ENCODE measurements at regions not wholly inside any gene's neighbourhood (a gene's known extent, or its start where the extent isn't known, plus 50 kb on each side); places are given as distances from the start of the nearest gene placed in this dataset.

- no peaks in the 10 kb centered on the region for H3K27me3 ChIP-seq (ENCODE audit: insufficient read depth in 3 of 3, low read length in 2 of 3)
- TF ChIP-seq, protein P1, sequence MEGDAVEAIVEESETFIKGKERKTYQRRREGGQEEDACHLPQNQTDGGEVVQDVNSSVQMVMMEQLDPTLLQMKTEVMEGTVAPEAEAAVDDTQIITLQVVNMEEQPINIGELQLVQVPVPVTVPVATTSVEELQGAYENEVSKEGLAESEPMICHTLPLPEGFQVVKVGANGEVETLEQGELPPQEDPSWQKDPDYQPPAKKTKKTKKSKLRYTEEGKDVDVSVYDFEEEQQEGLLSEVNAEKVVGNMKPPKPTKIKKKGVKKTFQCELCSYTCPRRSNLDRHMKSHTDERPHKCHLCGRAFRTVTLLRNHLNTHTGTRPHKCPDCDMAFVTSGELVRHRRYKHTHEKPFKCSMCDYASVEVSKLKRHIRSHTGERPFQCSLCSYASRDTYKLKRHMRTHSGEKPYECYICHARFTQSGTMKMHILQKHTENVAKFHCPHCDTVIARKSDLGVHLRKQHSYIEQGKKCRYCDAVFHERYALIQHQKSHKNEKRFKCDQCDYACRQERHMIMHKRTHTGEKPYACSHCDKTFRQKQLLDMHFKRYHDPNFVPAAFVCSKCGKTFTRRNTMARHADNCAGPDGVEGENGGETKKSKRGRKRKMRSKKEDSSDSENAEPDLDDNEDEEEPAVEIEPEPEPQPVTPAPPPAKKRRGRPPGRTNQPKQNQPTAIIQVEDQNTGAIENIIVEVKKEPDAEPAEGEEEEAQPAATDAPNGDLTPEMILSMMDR (IDR thresholded peaks at IDR 0.05), result no peak
- DNase-seq (peak; percentile 29 to 64), ATAC-seq (peak; percentile 63 to 75 (median 72))
- H3K4me3 ChIP-seq, result no peak overlapping the region
- intact Hi-C loops (cut with DNase I), result no loop called here
- WGBS, 3 donors, result 28 to 51% (median 37%) methylated on average over 2 of the region's 2 CpGs
- peaks cover 9% of the 10 kb centered on the region for H3K4me1 ChIP-seq
- peak overlapping the region; percentile 71 for H3K27ac ChIP-seq
- peaks cover 13% of the 10 kb centered on the region for H3K9me3 ChIP-seq
- H3K36me3 ChIP-seq (ENCODE audit: insufficient read depth in 1 of 2, low read depth in 1 of 2), result no peaks in the 10 kb centered on the region
Measured at GRCh38 chr3:194536871-194537637, 50.3 kb upstream of the ATP13A3 start.
